Panc1 (cell line): ENCODE measurements at regions not wholly inside any gene's neighbourhood (a gene's known extent, or its start where the extent isn't known, plus 50 kb on each side); places are given as distances from the start of the nearest gene placed in this dataset.

Source experiments
- CTCF ChIP-seq: fragments of 450-650 bp; IDR thresholded peaks from 2 replicates; pipeline ENCODE4 v1.5.1; 2017; ENCODE audit warnings: mild to moderate bottlenecking
- POLR2AphosphoS5 ChIP-seq: IDR thresholded peaks from 2 replicates; pipeline ENCODE4 v1.6.1; 2012; ENCODE audit warnings: mild to moderate bottlenecking, low read depth, low read length, moderate library complexity
- REST ChIP-seq, 2 experiments: IDR thresholded peaks; 2 replicates each; pipeline ENCODE4 v1.6.1; 2011 to 2012; ENCODE audit warnings: low read depth in 2 of 2, control low read depth in 1 of 2, low read length in 1 of 2, mild to moderate bottlenecking in 1 of 2, moderate library complexity in 1 of 2; ENCODE audit not compliant: insufficient read depth in 1 of 2
- SIN3A ChIP-seq: IDR thresholded peaks from 2 replicates; pipeline ENCODE4 v1.6.1; 2012; ENCODE audit warnings: low read depth, mild to moderate bottlenecking, low read length, moderate library complexity, borderline replicate concordance; ENCODE audit not compliant: insufficient read depth
- TCF7L2 ChIP-seq: IDR thresholded peaks from 2 replicates; pipeline ENCODE4 v1.6.1; 2011; ENCODE audit warnings: mild to moderate bottlenecking, low read depth, low read length, inconsistent platforms

GRCh38 chr9:71254592-71255277 lies 133.3 kb upstream of the TRPM3 start:
- TF ChIP-seq TCF7L2 (no peak), CTCF (no peak), POLR2AphosphoS5 (no peak), SIN3A (no peak), REST (IDR thresholded peaks at IDR 0.05; ENCODE audit: insufficient read depth in 1 of 2, low read depth in 2 of 2, low read length in 1 of 2) (no peak)
